ENCODE measurements at regions not wholly inside any gene's neighbourhood (a gene's known extent, or its start where the extent isn't known, plus 50 kb on each side); places are given as distances from the start of the nearest gene placed in this dataset.

- no peaks in the 10 kb centered on the region for H3K27me3 ChIP-seq
- TF ChIP-seq CTCF (IDR thresholded peaks at IDR 0.05) (no peak), POLR2A (IDR thresholded peaks at IDR 0.05) (no peak)
- no peaks in the 10 kb centered on the region for H3K36me3 ChIP-seq
- intact Hi-C loops (cut with DNase I) = loop anchor here (10.0 kb wide), 1 partner anchor 124 kb away; the partner anchor contains the start of gene MEF2A
- H3K4me1 ChIP-seq = peaks cover 23 to 76% (median 48%) of the 10 kb centered on the region in 3 donors
- peak overlapping the region in 3 of 4 donors; percentile 2 to 85 (median 64) for H3K27ac ChIP-seq
- no peak overlapping the region for H3K4me3 ChIP-seq
- no peaks in the 10 kb centered on the region for H3K9me3 ChIP-seq
- 69 to 77% methylated on average over 15 to 18 of the region's 20 CpGs for WGBS, 2 donors
- no peak for DNase-seq
These were observed 125.0 kb upstream of the MEF2A start for GRCh38 chr15:99440551-99441443.

- TF ChIP-seq POLR2A (IDR thresholded peaks at IDR 0.05) (no peak), CTCF (IDR thresholded peaks at IDR 0.05) (no peak)
- H3K36me3 ChIP-seq = no peaks in the 10 kb centered on the region
- H3K27me3 ChIP-seq = no peaks in the 10 kb centered on the region
- 68 to 90% methylated on average over 5 of the region's 6 CpGs for WGBS, 2 donors
- no peak overlapping the region for H3K4me3 ChIP-seq
- peak overlapping the region in 3 of 4 donors; percentile 64 to 85 (median 69) for H3K27ac ChIP-seq
- H3K9me3 ChIP-seq = no peaks in the 10 kb centered on the region
- DNase-seq = no peak
- intact Hi-C loops (cut with DNase I) = loop anchor here (10.0 kb wide), 1 partner anchor 123 kb away; the partner anchor contains the start of gene MEF2A
- peaks cover 17 to 69% (median 42%) of the 10 kb centered on the region in 3 donors for H3K4me1 ChIP-seq
These were observed 124.4 kb upstream of the MEF2A start for GRCh38 chr15:99441444-99441800.

- no peaks in the 10 kb centered on the region for H3K27me3 ChIP-seq
- intact Hi-C loops (cut with DNase I) = loop anchor here (10.0 kb wide), 1 partner anchor 123 kb away; the partner anchor contains the start of gene MEF2A
- WGBS, 2 donors = 54 to 66% methylated on average over 3 of the region's 3 CpGs
- peak overlapping the region; percentile 26 to 85 (median 66) for H3K27ac ChIP-seq
- no peaks in the 10 kb centered on the region for H3K36me3 ChIP-seq
- H3K4me1 ChIP-seq = peaks cover 16 to 65% (median 42%) of the 10 kb centered on the region in 3 donors
- DNase-seq = no peak
- no peaks in the 10 kb centered on the region for H3K9me3 ChIP-seq
- TF ChIP-seq POLR2A (IDR thresholded peaks at IDR 0.05) = no peak
- TF ChIP-seq CTCF (IDR thresholded peaks at IDR 0.05) = no peak
- H3K4me3 ChIP-seq = peak overlapping the region in 1 of 4 donors; percentile 34
These were observed 123.9 kb upstream of the MEF2A start for GRCh38 chr15:99441871-99442251.

GRCh38 chr15:99442252-99442897, 123.4 kb upstream of the MEF2A start:
- H3K36me3 ChIP-seq = no peaks in the 10 kb centered on the region
- no peak for TF ChIP-seq POLR2A (IDR thresholded peaks at IDR 0.05)
- TF ChIP-seq CTCF (IDR thresholded peaks at IDR 0.05) = no peak
- no peaks in the 10 kb centered on the region for H3K27me3 ChIP-seq
- DNase-seq = no peak
- peak overlapping the region in 1 of 4 donors; percentile 34 for H3K4me3 ChIP-seq
- H3K9me3 ChIP-seq = no peaks in the 10 kb centered on the region
- H3K4me1 ChIP-seq = peaks cover 16 to 65% (median 41%) of the 10 kb centered on the region in 3 donors
- WGBS, 2 donors = 12 to 26% methylated on average over 12 to 14 of the region's 14 CpGs
- intact Hi-C loops (cut with DNase I) = loop anchor here (10.0 kb wide), 1 partner anchor 122 kb away; the partner anchor contains the start of gene MEF2A
- H3K27ac ChIP-seq = peak overlapping the region; percentile 38 to 85 (median 66)

Measured in esophagus squamous epithelium (tissue), 5 donors.